HG03571 (cell line): ENCODE measurements at regions not wholly inside any gene's neighbourhood (a gene's known extent, or its start where the extent isn't known, plus 50 kb on each side); places are given as distances from the start of the nearest gene placed in this dataset.

Source experiments
- ATAC-seq: cut with Tn5 transposase; IDR thresholded peaks from one replicate; pipeline ENCODE4 v1.9.1; 2021; ENCODE audit not compliant: unreplicated experiment

- ATAC-seq = peak; percentile 100
Observed at GRCh38 chr14:52380294-52380693, 66.2 kb downstream of the PTGER2 start.
